ENCODE measurements at regions not wholly inside any gene's neighbourhood (a gene's known extent, or its start where the extent isn't known, plus 50 kb on each side); places are given as distances from the start of the nearest gene placed in this dataset.

GRCh38 chr13:76750126-76750525 is 136.1 kb downstream of the KCTD12 start:
- no peak for DNase-seq (ENCODE audit: low read depth, low spot score)

GRCh38 chr13:76745261-76746200 is 140.7 kb downstream of the KCTD12 start:
- DNase-seq (ENCODE audit: low read depth, low spot score), result no peak

- DNase-seq (ENCODE audit: low read depth, low spot score), result no peak
Measured at GRCh38 chr13:76741624-76742023, 144.6 kb downstream of the KCTD12 start.

DNA sequence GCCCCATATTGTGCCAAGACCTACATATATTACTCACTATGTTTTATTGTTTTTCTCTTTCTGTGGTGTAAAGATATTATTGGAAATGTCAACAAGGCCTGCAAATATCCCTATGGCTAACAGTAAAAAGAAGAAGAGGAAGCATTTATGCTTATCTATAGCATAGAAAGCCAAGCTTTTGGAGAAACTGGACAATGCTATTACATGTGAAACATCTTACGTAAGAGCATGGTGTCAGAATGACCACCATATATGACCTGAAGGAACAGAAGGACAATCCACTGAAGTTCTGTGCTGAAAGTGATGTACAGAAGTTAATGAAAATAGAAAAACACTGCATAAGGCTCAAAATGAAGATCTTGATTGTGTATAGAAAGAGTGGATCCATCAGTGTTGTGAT is 145.2 kb downstream of the KCTD12 start:
- DNase-seq (ENCODE audit: low read depth, low spot score), result no peak

- no peak for DNase-seq (ENCODE audit: low read depth, low spot score)
Measured at GRCh38 chr13:76738616-76739015, 147.6 kb downstream of the KCTD12 start.

DNA sequence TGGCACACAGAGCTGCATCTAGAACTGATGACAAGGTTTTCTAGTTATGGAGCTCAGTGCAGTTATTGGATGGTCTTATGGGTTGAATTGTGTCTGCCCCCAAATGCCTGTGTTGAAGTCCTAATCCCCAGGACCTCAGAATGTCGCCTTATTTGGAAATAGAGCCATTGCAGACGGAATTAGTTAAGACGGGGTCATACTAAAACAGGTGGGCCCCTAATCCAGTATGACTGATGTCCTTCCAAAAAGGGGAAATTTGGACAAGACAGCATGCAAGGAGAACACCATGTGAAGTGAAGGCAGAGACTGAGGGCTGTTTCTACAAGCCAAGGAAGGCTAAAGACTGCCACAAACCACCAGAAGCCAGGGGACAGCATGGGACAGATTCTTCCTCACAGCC is 148.7 kb downstream of the KCTD12 start:
- DNase-seq (ENCODE audit: low read depth, low spot score), result no peak

DNA sequence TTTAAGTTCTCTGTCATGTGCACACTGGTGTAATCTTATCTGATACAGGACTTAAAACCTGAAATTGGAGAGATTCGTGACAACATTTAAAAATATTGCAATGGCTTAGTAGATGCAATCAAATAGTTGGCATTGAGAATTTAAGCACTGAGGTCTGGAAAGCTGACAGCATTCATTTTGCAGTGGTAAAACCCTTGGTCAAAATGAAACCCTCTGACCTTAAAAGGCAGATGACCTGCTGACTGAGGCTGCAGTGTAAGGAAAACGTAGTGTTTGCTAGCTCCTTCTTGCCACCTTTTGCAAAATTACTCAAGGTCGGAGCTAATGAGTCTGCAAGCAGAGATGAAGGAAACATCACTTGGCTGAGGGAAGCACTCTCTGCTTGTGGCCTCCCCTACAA is 150.6 kb downstream of the KCTD12 start:
- DNase-seq (ENCODE audit: low read depth, low spot score), result no peak

GRCh38 chr13:76733671-76734070 is 152.5 kb downstream of the KCTD12 start:
- no peak for DNase-seq (ENCODE audit: low read depth, low spot score)

GRCh38 chr13:76732367-76732766 is 153.8 kb downstream of the KCTD12 start:
- DNase-seq (ENCODE audit: low read depth, low spot score), result no peak

DNA sequence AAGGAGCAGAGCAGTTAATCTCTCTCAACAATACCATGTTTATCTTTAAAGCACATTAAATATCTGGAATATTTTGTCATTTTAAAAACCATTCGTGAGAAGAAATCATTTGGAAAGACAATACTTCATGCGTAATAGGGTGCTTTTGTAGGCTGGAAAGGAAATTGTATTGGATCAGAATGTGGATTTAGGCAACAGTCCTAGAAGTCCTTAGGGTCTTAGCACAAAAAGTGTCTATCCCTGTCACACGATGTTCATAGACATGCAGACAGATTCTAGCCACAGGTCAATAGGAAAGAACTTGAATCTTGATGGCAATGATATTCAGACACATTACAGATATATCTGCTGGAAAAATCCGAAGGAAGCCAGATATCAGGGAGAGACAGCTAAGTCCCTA is 156.0 kb downstream of the KCTD12 start:
- DNase-seq (ENCODE audit: low read depth, low spot score), result no peak

DNA sequence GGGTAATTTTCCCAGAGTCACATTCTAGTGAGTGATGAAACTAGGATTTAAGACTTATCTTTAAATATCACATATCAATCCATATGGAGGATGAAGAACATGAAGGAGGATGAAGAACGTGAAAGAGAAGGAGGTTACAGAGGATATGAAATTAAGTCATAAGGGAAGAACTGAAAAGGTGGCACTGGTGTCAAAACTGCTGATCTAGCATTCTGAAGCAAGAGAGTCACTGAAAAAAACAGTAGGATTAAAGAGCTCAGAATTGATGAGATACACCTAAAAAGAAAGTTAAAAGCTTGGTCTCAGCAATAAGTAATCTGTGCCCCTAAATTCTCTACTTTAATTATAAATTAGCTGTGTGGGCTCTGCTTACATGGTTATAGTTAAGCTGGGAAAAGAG is 156.5 kb downstream of the KCTD12 start:
- DNase-seq (ENCODE audit: low read depth, low spot score), result no peak

- DNase-seq (ENCODE audit: low read depth, low spot score), result no peak
Measured at GRCh38 chr13:76725896-76726295, 160.3 kb downstream of the KCTD12 start.

- DNase-seq (ENCODE audit: low read depth, low spot score), result peak; percentile 21
Measured at GRCh38 chr13:76725211-76725610, 161.0 kb downstream of the KCTD12 start.

GRCh38 chr13:76724421-76724820 is 161.8 kb downstream of the KCTD12 start:
- DNase-seq (ENCODE audit: low read depth, low spot score), result no peak

GRCh38 chr13:76723551-76724232 is 162.5 kb downstream of the KCTD12 start:
- DNase-seq (ENCODE audit: low read depth, low spot score), result peak; percentile 70

DNA sequence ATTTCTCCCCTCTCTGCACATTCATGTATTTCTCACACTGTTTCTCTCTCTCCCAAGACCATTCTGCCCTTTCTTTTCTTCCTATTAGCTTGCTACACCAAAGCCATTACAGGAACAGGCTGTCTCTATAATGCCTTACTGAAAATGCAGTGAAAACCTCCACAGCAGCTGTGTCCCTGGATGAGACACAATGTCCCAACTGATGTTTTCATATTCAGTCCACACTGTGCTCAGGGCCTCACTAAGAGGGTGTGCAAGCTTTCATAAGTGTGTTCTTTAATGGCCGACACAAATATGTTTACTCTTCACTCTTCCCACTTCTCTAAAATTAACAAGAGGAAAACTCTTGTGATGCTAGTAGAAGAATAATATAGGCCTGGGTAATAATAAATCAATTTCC is 163.4 kb downstream of the KCTD12 start:
- DNase-seq (ENCODE audit: low read depth, low spot score), result no peak

DNA sequence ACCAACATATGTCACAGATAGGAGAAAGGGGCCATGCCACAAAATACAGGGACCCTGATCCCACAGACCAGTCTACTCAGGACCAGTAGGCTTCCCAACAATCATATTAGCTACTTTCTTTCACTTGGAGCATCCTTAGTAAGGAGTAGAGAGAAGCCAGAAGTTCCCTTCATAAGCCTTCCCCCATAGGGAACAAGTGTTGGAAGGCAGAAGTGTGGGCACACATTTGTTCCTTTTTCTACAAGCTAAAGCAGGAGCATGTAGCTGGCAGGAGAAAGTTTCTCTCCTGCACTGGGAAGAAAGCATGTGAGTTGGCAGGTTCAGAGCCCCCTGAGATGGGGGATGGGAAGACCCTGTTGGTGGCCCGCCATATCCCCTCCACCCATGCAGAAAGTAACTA is 165.4 kb downstream of the KCTD12 start:
- DNase-seq (ENCODE audit: low read depth, low spot score), result no peak

- DNase-seq (ENCODE audit: low read depth, low spot score), result no peak
Measured at GRCh38 chr13:76720416-76720815, 165.8 kb downstream of the KCTD12 start.

GRCh38 chr13:76719955-76720354 is 166.2 kb downstream of the KCTD12 start:
- no peak for DNase-seq (ENCODE audit: low read depth, low spot score)

- no peak for DNase-seq (ENCODE audit: low read depth, low spot score)
Measured at GRCh38 chr13:76717092-76717491, 169.1 kb downstream of the KCTD12 start.

- DNase-seq (ENCODE audit: low read depth, low spot score), result no peak
Measured at GRCh38 chr13:76715621-76716020, 170.6 kb downstream of the KCTD12 start.

- no peak for DNase-seq (ENCODE audit: low read depth, low spot score)
Measured at GRCh38 chr13:76715075-76715474, 171.1 kb downstream of the KCTD12 start.

- no peak for DNase-seq (ENCODE audit: low read depth, low spot score)
Measured at GRCh38 chr13:76713280-76713679, 172.9 kb downstream of the KCTD12 start.
